Upper lobe of left lung (tissue), 4 donors: ENCODE measurements at regions not wholly inside any gene's neighbourhood (a gene's known extent, or its start where the extent isn't known, plus 50 kb on each side); places are given as distances from the start of the nearest gene placed in this dataset.

Experiments used
- POLR2A ChIP-seq, 4 donors: fragments of 450-650 bp; IDR thresholded peaks; one replicate each; pipeline ENCODE4 v1.5.1; 2016 to 2017; ENCODE audit warnings: antibody characterized with exemption in 4 of 4, mild to moderate bottlenecking in 2 of 4
- TF ChIP-seq, protein P1 (sequence below), 6 experiments: fragments of 450-650 bp in 4 of 6; fragments of 200-600 bp in 2 of 6; sonication (generic) in 2 of 6; IDR thresholded peaks; one replicate each; pipeline ENCODE4 v1.5.1; 2016 to 2019; ENCODE audit warnings: antibody characterized with exemption in 6 of 6

DNA sequence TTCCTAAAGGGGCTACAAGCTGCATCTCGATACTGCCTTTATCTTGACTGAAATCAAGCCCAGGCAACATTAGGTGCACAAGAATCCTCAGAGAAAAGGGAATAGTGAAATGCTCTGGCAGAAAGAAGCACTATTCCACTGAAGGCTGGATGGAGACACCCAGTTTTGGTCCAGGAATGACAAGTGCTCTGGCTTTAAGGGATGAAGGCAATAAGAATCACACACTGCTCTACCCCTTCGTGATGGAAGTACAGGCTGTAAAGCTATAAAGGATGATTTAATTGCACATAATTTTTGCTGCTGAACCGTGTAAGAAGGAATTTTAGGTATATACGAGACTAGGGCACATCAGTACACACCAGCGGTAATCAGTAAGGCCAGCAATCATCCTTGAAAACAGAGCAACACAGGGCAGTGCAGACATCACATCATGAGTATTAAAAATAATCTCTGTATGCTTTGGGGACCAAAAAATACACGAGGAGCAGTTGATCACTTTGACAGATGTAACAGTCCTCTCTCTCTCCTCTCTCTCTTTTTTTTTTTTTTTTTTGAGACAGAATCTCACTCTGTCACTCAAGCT is 414.6 kb upstream of the TBL1XR1 start:
- no peak for TF ChIP-seq POLR2A (IDR thresholded peaks at IDR 0.05)
- TF ChIP-seq, protein P1, sequence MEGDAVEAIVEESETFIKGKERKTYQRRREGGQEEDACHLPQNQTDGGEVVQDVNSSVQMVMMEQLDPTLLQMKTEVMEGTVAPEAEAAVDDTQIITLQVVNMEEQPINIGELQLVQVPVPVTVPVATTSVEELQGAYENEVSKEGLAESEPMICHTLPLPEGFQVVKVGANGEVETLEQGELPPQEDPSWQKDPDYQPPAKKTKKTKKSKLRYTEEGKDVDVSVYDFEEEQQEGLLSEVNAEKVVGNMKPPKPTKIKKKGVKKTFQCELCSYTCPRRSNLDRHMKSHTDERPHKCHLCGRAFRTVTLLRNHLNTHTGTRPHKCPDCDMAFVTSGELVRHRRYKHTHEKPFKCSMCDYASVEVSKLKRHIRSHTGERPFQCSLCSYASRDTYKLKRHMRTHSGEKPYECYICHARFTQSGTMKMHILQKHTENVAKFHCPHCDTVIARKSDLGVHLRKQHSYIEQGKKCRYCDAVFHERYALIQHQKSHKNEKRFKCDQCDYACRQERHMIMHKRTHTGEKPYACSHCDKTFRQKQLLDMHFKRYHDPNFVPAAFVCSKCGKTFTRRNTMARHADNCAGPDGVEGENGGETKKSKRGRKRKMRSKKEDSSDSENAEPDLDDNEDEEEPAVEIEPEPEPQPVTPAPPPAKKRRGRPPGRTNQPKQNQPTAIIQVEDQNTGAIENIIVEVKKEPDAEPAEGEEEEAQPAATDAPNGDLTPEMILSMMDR (IDR thresholded peaks at IDR 0.05), result no peak
